G401 (cell line): ENCODE measurements at regions not wholly inside any gene's neighbourhood (a gene's known extent, or its start where the extent isn't known, plus 50 kb on each side); places are given as distances from the start of the nearest gene placed in this dataset.
"Not testable (repeated sequence)": the region's sequence is repeated elsewhere in the genome, so short reads cannot be mapped to it uniquely, and the experiment has no call there.

Experiments
- DNase-seq: peaks from one replicate; pipeline ENCODE4 v3.0.0-alpha.2; 2015; ENCODE audit warnings: low spot score
- in situ Hi-C: cut with HindIII; loops from 2 replicates; pipeline ENCODE4 v1.10.0; 2016; ENCODE audit warnings: low sequenced_read_pairs, mixed read lengths

GRCh38 chrX:95539041-95539440 lies 1145.6 kb upstream of the DIAPH2 start:
- DNase-seq = no peak
- in situ Hi-C loops = no loop called here

- in situ Hi-C loops, DNase-seq: not testable (repeated sequence)
Measured at GRCh38 chrX:95549552-95549951, 1135.1 kb upstream of the DIAPH2 start.

- in situ Hi-C loops = no loop called here
- no peak for DNase-seq
Measured at GRCh38 chrX:95585321-95585720, 1099.3 kb upstream of the DIAPH2 start.

GRCh38 chrX:95612350-95612749 lies 1072.3 kb upstream of the DIAPH2 start:
- no peak for DNase-seq
- in situ Hi-C loops = no loop called here

- in situ Hi-C loops = no loop called here
- DNase-seq = no peak
Measured at GRCh38 chrX:95622200-95622599, 1062.4 kb upstream of the DIAPH2 start.

GRCh38 chrX:95626748-95627147 lies 1057.9 kb upstream of the DIAPH2 start:
- no peak for DNase-seq
- in situ Hi-C loops = no loop called here

- no peak for DNase-seq
- in situ Hi-C loops = no loop called here
Measured at GRCh38 chrX:95628796-95629195, 1055.8 kb upstream of the DIAPH2 start.

- in situ Hi-C loops = no loop called here
- no peak for DNase-seq
Measured at GRCh38 chrX:95629737-95630136, 1054.9 kb upstream of the DIAPH2 start.

GRCh38 chrX:95640226-95640625 lies 1044.4 kb upstream of the DIAPH2 start:
- in situ Hi-C loops = no loop called here

GRCh38 chrX:95645738-95646137 lies 1038.9 kb upstream of the DIAPH2 start:
- no peak for DNase-seq
- in situ Hi-C loops = no loop called here

More at GRCh38 chrX:95640226-95640625, 1044.4 kb upstream of the DIAPH2 start:
- no peak for DNase-seq

GRCh38 chrX:95662200-95662599 lies 1022.4 kb upstream of the DIAPH2 start:
- no peak for DNase-seq
- in situ Hi-C loops = no loop called here

GRCh38 chrX:95666056-95666455 lies 1018.6 kb upstream of the DIAPH2 start:
- in situ Hi-C loops = no loop called here
- DNase-seq = no peak

- in situ Hi-C loops = no loop called here
- DNase-seq = no peak
Measured at GRCh38 chrX:95675011-95675410, 1009.6 kb upstream of the DIAPH2 start.

GRCh38 chrX:95675794-95676193 lies 1008.8 kb upstream of the DIAPH2 start:
- DNase-seq = no peak
- in situ Hi-C loops = no loop called here

GRCh38 chrX:95678679-95679078 lies 1006.0 kb upstream of the DIAPH2 start:
- DNase-seq = no peak
- in situ Hi-C loops = no loop called here

GRCh38 chrX:95693365-95693764 lies 991.3 kb upstream of the DIAPH2 start:
- in situ Hi-C loops = no loop called here
- DNase-seq = no peak

GRCh38 chrX:95703696-95704095 lies 980.9 kb upstream of the DIAPH2 start:
- no peak for DNase-seq
- in situ Hi-C loops = no loop called here

- DNase-seq = no peak
Measured at GRCh38 chrX:95716841-95717240, 967.8 kb upstream of the DIAPH2 start.

GRCh38 chrX:95718746-95719145 lies 965.9 kb upstream of the DIAPH2 start:
- in situ Hi-C loops = no loop called here

More at GRCh38 chrX:95716841-95717240, 967.8 kb upstream of the DIAPH2 start:
- in situ Hi-C loops = no loop called here

GRCh38 chrX:95721011-95721410 lies 963.6 kb upstream of the DIAPH2 start:
- no peak for DNase-seq
- in situ Hi-C loops = no loop called here

More at GRCh38 chrX:95718746-95719145, 965.9 kb upstream of the DIAPH2 start:
- DNase-seq = no peak

- in situ Hi-C loops = no loop called here
Measured at GRCh38 chrX:95728446-95728845, 956.2 kb upstream of the DIAPH2 start.

GRCh38 chrX:95729401-95729800 lies 955.2 kb upstream of the DIAPH2 start:
- DNase-seq = no peak
- in situ Hi-C loops = no loop called here

More at GRCh38 chrX:95728446-95728845, 956.2 kb upstream of the DIAPH2 start:
- DNase-seq = no peak
